ENCODE measurements at regions not wholly inside any gene's neighbourhood (a gene's known extent, or its start where the extent isn't known, plus 50 kb on each side); places are given as distances from the start of the nearest gene placed in this dataset.

GRCh38 chr22:46050451-46050845 lies 73.5 kb upstream of the WNT7B start:
- H3K4me2 ChIP-seq (ENCODE audit: insufficient read depth, insufficient read length, low read length), result no peak overlapping the region
- no peak overlapping the region for H2BK12ac ChIP-seq (ENCODE audit: insufficient read length, low read depth, low read length)
- H3K23ac ChIP-seq (ENCODE audit: insufficient read length, low read depth, low read length), result no peak overlapping the region
- Mint-ChIP-seq H3K27me3 (ENCODE audit: low read depth) (peaks cover 26% of the 10 kb centered on the region), H3K4me1 (peaks cover 0 to 7% of the 10 kb centered on the region in 2 experiments; a peak in 2 of 4 replicates), H3K4me3 (no peak overlapping the region; a peak in 1 of 5 replicates), H3K9me3 (no peaks in the 10 kb centered on the region), H3K36me3 (ENCODE audit: insufficient read depth in 1 of 3, low read depth in 3 of 3) (no peaks in the 10 kb centered on the region), H3K27ac (no peak overlapping the region; a peak in 2 of 7 replicates)
- no peak overlapping the region for H3K18ac ChIP-seq (ENCODE audit: insufficient read length, low read depth, low read length)
- no peak overlapping the region for H3T11ph ChIP-seq (ENCODE audit: low read length)
- no peaks in the 10 kb centered on the region for H3K4me1 ChIP-seq (ENCODE audit: insufficient read depth, low read length)
- H3K9me3 ChIP-seq (ENCODE audit: control insufficient read depth, low read depth, low read length), result no peaks in the 10 kb centered on the region
- H3K14ac ChIP-seq (ENCODE audit: insufficient read depth, low read length), result no peak overlapping the region; the same call in 1 of the 2 replicates
- no peak overlapping the region for H2AFZ ChIP-seq (ENCODE audit: low read length)
- no peak overlapping the region for H2BK20ac ChIP-seq (ENCODE audit: low read depth, low read length, poor library complexity, severe bottlenecking)
- peaks cover under 1% of the 10 kb centered on the region for H3K23me2 ChIP-seq (ENCODE audit: insufficient read length, low read depth, low read length, poor library complexity, severe bottlenecking)
- no peak overlapping the region for H2BK15ac ChIP-seq (ENCODE audit: low read depth, low read length)
- no peak for TF ChIP-seq CTCF (conservative IDR thresholded peaks at IDR 0.05)
- H3K9ac ChIP-seq (ENCODE audit: extremely low read depth, insufficient read length, low read length), result no peak overlapping the region
- no peak for DNase-seq
- H3K79me2 ChIP-seq (ENCODE audit: insufficient read depth, low read length), result no peaks in the 10 kb centered on the region
- WGBS (ENCODE audit: extremely low coverage, insufficient read length, low lambda C conversion rate), result no CpG with 5 or more reads among the region's 7 CpGs
- no peak overlapping the region for H2BK5ac ChIP-seq (ENCODE audit: insufficient read length, low read length)
- H2AK5ac ChIP-seq (ENCODE audit: insufficient read length, low read length), result no peak overlapping the region
- no peak overlapping the region for H4K5ac ChIP-seq (ENCODE audit: insufficient read length, low read depth, low read length)
- H3K4ac ChIP-seq (ENCODE audit: low read depth, low read length), result no peak overlapping the region
- H3K27me3 ChIP-seq (ENCODE audit: insufficient read depth, low read length), result peaks cover 2% of the 10 kb centered on the region; the same call in 1 of the 2 replicates
- H2BK120ac ChIP-seq (ENCODE audit: low read depth, low read length, poor library complexity, severe bottlenecking), result no peak overlapping the region
- no peak overlapping the region for H3K27ac ChIP-seq (ENCODE audit: insufficient read length, low read depth, low read length)
- no peaks in the 10 kb centered on the region for H3K79me1 ChIP-seq (ENCODE audit: insufficient read depth, low read depth, low read length, poor library complexity, severe bottlenecking)
- no peak overlapping the region for H4K91ac ChIP-seq (ENCODE audit: insufficient read length, low read depth, low read length)
- no peaks in the 10 kb centered on the region for H4K20me1 ChIP-seq (ENCODE audit: control insufficient read depth, insufficient read depth, insufficient read length)
- no peak overlapping the region for H4K8ac ChIP-seq (replicated peaks; ENCODE audit: insufficient read length, low read depth, low read length)
- no peak overlapping the region for H3K56ac ChIP-seq (ENCODE audit: insufficient read length, low read depth, low read length)
